NCI-H1417 treated with DMSO at 0.1 percent for 48 hours (cell line): ENCODE measurements at regions not wholly inside any gene's neighbourhood (a gene's known extent, or its start where the extent isn't known, plus 50 kb on each side); places are given as distances from the start of the nearest gene placed in this dataset.

Source experiments
- DNase-seq: peaks from one replicate; lab custom pipeline; 2025; lab: John Stamatoyannopoulos, UW

DNA sequence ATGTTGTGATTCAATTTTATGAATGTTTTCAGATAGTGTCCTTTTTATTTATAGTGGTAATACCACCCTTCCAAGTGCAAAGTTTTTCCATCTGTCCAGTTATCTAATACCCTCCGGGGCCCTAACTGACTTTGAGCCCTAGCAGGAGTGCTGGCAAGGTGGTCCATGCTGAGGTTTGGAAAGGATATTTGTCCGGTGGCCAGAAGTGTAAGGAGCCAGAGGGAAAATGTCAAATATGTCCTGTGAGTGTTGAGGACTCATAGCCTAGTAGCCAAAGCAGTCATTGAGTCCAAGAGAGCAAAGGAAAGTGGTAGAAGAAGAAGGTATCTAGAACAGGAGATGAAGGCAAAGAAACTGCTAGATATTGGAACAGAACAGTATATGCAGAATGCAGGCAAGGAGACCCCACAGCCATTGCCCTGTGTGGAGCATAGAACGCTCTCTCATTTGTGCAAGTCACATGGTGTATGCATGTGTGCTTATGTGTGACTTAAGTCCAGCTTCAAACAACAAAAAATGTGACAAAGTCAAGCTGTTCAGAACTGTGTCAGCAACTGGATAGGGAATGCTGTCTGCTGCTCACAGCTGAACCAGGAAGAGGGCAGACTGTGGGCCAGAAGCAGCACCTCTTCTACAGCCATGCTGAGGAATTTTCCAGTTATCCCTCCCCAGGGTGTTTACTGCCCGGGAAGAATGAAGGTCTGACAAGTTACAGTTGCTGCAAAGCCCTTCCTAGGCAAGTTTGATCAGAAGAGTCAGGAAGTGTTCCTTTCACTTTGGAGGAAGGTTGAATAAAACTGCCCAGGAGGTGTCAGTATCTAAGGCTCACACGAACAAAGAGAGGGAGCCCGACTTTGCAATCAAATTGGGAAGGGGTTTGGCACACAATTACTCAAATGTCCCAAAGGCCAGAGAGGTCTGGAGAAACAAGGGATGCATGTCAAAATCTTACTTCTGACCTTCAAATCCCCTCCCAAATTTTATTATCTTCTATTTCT, 463.3 kb upstream of the DMAC1 start:
- no peak for DNase-seq

DNA sequence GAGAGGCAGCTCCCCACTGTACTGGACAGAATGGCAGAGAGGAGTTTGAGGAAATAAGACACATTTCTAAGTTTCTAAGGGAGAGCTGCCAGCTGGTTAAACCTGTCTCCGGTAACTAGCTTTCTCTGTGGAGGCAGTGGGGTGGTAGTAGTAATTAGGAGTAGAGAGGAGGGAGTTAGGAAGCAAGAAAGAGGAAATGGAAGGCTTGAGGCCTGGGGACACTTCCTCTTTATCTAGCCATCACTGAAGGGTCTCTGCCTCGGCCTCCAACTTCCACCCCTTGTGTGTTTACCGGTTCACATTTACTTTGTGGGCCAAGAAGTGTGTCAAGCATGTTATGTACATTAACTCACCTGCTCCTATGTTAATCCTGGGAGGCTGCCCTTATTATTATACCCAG, 462.2 kb upstream of the DMAC1 start:
- no peak for DNase-seq

DNA sequence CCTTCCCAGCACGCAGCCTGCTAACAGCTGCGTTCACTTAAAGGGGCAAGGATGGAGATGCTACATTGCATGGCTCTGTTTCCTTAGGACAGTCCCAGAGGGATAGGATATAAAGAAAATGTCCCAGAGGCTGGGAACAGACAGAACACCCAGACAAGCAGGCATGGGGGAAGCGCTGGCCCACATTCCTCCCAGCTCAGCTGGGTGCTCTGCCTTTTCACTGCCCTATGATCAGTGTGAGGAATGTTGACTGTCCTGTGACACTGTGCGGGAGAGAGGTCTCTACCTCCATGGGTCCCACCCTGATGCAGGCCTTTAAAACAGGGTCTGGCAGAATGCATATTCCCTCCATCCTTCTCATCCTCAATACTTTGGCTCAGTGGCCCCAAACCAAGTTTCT, 459.4 kb upstream of the DMAC1 start:
- no peak for DNase-seq

DNA sequence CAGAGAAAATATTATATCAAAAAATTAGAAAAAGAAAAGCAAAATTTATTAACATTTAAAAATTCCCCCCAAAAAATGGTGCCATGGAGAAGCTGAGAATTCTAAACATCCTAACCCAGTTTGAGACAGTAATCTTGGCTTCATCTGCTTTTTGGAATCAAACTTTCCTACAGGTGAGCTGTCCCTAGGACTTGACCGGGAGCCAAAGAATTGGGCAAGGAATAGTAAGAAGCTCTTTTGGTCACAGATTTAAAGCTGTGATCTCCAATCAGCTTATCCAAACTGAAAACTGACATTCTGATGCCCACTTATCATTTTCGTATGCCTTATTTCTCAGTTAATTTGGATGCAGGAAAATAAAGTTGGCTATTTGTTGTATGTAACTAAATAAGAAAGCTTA, 457.3 kb upstream of the DMAC1 start:
- DNase-seq = no peak

DNA sequence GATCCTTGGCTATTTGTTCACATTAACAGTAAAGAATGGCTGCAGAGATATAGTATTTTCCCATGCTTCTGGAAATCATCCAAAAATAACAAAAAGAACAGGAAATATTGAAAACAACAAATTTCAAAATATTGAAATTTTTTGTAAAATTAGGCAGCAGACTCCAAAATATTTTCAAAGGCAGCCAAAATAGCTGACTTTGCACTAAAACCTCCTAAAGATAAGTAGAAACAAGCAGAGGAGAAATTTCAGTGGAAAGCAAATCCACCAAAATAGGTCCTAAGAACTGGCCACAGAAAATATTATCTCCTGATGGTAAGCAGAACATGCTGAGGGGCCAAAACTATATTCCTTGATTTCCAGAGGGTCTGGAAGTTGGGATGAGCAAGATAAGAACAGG, 456.3 kb upstream of the DMAC1 start:
- DNase-seq = no peak

DNA sequence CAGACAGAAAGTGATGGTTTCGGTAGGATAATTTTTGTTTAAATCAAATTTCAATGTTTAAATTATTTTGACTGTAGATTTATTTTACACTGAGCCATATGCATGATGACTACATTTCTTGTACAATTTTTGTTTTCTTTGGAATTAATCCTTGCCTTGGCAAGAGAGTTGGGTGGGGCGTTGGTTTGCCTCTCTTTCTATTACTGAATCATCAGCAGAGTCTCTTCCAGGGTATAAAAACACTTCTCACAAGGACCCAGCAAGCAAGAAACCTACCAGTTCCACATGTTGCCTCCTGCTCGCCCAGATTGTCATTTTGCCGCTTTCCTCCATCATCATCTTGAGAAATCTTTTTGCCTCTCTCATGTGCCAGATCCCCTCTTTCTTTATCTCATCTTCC, 455.0 kb upstream of the DMAC1 start:
- DNase-seq = no peak

DNA sequence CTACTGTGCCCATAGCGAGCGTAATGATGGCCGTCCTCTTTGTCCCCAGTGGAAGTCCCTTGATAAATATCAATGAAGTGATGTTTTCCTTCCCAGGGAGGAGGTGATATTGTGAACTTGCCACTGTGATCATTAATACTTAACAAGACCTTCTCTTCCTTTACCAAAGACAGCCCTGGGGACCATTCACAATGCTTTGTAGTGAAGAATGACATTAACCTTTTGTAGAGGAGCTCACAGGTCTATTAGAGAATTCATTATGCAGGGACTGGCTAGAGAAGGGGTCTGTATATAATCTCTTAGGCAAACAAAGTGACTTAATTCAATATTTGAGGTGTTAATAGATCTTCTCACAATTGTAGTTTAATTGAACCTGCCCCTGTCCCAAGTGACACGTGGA, 452.9 kb upstream of the DMAC1 start:
- DNase-seq = no peak

DNA sequence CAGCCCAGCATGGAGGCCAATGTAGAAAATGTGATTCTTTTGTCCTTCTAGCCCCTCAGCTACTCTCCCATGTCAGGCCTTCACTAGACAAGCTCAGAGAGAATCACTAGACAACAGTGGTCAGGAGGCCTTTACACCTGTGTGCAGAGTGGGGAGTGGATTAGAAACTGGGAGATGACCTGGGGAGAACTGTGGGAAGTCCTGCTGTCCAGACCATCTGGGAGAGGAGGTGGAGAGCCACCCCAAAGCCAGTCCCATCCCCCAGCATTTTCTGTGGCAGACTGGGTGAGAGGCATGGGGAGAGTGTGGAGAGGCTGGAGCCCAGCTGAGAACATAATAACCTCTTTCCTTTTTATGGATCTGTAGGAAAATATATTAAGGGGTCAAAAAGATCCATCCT, 452.0 kb upstream of the DMAC1 start:
- no peak for DNase-seq

DNA sequence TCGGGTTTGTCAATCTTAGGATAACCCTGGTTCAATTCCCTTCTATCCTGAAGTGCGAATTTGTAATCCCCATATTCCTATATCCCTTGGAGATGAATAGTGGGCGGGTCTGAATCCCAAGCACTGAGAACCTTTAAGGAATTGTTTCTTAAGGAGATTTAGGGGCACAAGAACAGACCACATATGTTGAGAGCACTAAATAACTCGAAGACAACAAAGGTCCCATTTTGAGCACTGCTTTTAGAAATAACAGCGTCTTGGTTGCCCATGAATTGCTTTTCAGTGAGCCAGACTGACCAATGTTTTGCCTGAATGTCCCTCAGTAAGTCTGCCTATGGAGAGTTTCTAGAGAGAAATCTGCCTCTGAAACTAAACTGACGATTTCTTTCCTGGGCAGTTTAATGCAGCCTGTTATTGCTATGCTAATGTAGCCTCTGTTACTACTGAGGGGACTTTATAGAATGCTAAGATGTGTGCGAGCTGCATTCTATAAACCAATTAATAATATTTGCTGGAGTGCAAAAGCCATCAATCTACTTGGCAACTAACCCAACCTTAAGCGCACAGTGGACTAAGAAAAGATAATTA, 445.0 kb upstream of the DMAC1 start:
- no peak for DNase-seq

DNA sequence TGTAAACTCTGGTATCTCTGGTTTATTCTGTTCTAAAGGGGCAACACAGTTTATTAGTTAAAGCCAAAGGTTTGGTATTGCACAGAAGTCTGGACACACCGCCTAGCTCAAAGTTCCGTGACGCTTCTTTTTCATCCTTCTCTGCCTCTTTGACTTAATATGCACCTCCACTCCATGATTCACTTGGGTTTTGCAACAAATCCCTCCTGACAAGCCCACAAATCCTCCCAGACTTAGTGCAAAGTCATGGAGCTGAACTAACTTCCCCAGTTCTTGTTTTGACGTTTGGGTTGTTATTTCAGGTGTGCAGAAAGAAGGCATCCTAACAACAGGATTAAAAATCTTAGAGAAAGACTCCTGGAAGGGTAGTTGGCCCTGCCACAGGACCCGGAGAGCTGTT, 441.6 kb upstream of the DMAC1 start:
- DNase-seq = no peak

DNA sequence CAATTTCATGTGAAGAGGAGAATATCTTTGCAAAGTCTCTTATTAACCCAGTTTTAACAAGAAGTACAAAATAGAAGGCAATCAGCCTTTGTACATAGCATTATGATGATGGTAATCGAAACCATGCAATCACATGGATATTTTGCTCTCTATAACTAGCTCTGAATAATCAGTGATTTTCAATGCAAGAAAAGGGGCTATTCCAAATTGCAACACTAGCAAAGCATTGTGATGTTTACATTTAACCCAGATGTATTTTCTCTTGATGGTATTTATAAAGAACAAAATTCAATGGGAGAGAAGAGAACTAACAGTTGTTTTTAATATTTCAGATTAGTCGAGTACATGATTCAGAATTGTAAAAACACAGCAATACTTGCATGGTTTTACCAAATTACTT, 437.5 kb upstream of the DMAC1 start:
- no peak for DNase-seq

DNA sequence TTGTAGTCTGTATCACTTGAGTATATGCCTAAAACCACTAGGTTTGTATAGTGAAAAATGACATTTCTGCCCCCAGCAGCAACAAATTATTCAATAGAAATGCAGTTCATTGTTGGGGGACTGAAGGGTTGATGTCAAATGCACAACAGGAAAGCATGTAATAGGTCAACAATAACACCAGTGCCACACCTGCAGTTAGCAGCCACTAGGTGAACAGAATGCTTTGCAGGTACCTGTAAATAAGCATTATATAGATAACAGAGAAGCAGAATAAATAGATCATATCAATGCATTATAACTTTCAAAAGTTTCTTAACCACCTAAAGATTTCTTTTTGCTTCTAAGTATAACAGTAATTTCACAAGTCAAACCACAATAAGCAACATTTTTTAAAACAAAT, 435.9 kb upstream of the DMAC1 start:
- no peak for DNase-seq

DNA sequence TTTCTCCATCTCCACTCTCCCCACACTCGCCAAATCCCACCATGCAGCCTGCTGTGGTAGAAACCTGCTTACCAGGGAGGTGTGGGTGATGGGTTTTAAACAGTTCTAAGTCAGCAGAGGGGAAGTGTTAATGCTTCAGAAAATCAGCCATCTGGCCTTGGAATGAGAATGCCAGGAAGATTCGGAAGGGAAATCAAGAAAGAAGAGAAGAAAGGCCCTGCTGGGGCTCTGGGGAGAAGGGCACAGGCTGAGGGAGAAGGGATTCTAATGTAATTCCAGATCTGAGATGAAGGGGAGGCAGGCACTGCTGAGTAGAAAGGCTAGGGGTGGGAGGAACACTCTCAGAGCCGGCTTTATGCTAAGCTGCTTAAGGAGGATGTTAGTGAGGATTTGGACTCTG, 434.7 kb upstream of the DMAC1 start:
- DNase-seq = no peak

DNA sequence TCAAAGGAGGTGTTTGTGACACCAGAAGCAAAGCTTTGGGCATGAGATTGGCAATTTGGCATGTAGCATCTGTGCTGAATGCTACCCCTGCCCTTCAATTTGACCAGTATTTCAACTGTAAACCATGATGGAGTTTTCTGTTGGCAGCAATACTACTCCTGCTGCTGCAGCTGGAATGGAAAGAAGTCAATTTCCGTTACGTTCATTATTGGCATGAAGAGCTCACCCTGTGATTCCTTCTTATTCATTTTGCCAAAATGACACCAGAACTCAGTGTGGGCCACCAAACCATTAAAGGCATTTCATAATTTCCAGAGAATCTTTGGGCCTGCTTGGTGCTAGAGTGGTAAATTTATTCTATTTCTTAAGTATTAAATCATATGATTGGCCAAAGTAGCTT, 433.1 kb upstream of the DMAC1 start:
- no peak for DNase-seq

DNA sequence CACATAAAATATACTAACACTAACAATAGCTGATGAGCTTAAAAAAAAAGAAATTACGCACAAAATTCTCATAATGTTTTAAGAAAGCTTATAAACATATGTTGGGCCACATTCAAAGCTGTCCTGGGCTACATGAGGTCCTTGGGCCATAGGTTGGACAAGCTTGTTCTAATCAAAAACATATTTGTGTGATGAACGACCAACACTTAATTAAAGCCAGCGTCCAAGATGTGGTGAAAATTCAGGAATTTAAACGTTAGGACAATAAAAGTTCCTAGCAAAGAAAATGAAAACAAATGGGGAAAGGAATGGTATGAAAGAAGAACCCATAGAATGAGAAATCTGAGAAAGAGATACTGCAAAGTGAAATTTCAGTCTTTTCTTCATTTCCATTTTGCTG, 429.6 kb upstream of the DMAC1 start:
- DNase-seq = no peak

DNA sequence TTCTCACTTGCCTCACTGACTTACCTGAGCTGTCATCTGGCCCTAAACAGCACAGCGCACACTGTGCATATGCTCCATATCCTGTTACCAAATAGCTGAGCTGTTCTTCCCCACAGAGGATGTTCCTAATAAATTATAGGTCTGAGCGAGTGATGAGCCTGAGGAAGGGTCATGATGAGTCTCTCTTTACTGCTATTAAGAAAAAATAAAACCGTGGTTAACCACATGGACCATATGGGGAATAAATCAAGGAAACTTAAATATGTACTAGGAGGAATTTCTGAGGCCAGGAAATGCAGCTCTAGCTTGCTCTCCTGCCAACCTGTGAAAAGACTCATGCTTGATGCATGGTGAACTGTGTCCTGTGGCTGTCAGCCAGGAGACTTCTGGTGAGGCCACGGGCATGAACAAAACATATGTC, 424.8 kb upstream of the DMAC1 start:
- DNase-seq = no peak

DNA sequence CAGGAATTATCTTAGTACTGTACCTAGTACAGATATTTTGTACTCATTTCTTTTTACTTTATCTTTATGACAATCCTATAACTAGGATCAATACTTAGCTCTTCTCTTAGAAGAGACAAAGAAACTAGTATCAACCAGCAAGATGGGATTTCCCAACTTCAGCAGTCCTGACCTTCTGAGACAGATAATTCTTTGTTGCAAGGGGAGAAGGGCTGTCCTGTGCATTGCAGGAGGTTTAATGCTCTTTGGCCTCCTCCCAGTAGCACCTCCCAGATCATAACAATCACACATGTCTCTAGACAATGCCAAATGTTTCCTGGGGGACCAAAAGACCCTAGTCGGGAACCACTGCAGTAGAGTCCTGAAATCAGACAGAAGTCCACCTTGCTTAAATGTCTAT, 424.3 kb upstream of the DMAC1 start:
- DNase-seq = no peak

DNA sequence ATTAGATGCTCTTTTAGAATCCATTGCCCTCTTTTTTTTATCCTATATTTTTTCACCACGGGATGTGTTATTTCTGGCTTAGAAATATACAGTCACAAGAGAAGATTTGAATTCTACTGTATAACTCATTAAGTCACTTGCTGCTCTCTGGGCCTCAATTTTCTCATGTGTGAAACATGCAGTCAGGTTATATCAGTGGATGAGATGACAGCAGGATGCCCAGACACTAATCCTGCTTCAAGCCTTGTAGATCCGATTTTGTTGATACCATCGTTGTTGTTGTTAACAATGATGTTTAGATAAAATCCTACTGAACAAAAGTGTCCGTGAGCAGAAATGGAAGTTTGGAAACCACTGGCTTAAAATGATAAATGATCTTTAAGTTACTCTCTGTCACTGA, 421.9 kb upstream of the DMAC1 start:
- DNase-seq = no peak

DNA sequence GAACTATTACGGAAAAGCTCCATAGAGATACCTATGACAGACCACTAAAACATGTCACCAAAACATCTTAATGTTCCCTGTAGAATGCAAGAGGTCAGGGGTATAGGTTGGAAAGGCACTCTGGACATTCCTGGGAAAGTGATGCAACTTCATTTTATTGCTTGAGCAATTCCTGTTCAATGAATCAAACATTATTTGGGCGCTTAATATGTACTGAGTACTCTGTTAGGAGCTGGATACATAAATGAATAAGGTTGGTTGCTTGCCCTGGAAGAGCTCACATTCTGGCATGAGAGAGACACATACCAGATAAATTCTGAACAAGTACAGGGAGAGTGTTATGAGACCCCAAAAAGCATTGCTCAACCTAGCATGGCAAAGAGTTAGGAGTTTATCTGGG, 408.9 kb upstream of the DMAC1 start:
- DNase-seq = no peak

DNA sequence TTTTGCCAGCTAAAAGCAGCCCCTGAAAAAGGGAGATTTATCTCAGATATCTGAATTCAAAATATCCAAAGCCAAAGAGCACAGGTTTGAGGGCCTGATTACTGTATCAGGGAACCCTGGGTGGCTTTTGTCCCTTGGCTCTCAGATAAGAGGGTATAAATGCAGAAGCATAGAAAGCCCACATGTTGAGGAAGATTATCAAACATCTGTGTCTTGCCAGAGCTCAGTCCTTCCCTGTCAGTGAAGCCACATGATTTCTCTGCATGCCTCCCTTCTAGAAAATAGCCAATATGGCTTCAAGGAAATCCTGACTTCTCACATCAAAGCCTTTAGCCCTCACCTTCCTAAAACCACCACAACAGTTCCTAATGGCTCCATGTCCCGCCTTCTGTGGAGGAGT, 408.0 kb upstream of the DMAC1 start:
- no peak for DNase-seq

DNA sequence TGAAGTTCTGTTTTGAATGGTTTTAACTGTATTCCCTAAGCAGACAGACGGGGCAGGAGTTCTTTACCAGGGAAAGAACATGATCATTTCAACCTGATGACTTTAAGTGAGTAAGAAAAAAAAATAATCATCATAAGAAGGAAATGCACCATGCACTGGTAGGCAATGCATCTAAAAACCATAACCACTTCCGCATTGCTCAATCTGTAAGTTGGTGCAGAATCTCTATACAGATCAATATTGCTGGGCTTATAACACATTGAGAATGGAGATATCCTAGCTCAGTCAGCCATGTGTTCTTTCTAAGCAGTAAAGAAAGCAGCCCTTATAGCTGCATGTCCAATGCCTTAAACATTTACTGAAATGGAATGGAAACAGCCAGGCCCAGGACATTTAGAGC, 407.1 kb upstream of the DMAC1 start:
- DNase-seq = no peak

DNA sequence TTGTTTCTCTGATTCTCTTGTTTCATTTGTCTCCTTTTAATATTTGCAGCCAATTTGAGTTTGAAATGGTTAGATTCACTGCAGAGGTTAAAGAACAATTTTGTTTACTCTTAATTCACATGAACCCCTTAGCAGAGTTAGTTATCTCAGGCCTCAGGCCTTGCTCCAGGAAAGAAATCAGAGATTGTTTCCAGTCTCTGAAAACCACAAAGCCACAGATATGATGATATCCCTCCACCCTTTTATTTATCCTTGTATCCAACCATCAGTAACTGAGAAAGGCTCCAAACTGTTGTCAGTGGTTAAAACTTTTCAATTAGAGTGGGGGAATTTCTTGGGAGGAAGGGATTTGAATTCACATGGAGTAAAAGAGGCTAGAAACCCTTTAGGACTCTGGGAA, 406.0 kb upstream of the DMAC1 start:
- no peak for DNase-seq

DNA sequence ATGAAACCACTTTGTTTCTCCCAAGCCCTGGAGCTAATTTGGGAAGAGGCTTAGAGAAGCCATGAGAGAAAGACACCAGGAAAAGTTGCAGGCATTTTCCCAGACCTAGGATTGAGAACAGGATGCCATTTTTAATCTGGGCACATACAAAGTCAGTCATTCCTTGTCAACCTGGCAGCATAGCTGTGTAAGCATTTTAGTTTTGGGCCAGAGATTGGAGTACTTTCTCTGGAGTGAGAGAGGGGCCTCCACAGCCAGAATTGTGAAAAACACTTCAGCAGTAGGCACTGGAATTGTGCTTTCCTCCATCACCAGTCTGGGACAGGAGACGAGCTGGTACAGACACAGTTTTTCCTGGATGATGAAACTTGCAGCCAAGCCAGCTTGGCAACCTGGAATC, 390.3 kb upstream of the DMAC1 start:
- no peak for DNase-seq
